Stomach (tissue), 8 donors: ENCODE measurements at regions not wholly inside any gene's neighbourhood (a gene's known extent, or its start where the extent isn't known, plus 50 kb on each side); places are given as distances from the start of the nearest gene placed in this dataset.

ENCODE experiments used
- DNase-seq, 2 donors: peaks; one replicate each; pipeline versions ENCODE4 v3.0.0 to v3.0.0-alpha.2; 2013 to 2019
- H3K27ac ChIP-seq, 5 donors: fragments of 200-600 bp in 4 of 5; sonication (generic) in 4 of 5; one replicate each; pipeline ENCODE4 v1.5.1; 2013 to 2019; ENCODE audit warnings: mild to moderate bottlenecking in 1 of 5, moderate library complexity in 1 of 5
- H3K27me3 ChIP-seq, 3 donors: fragments of 200-600 bp; sonication (generic); one replicate each; pipeline ENCODE4 v1.5.1; 2017 to 2019; ENCODE audit warnings: mixed run types in 1 of 3
- H3K36me3 ChIP-seq, 4 donors: fragments of 200-600 bp; sonication (generic); 1 replicate in 3 of 4; 2 replicates in 1 of 4; pipeline ENCODE4 v1.5.1; 2016 to 2019
- H3K4me1 ChIP-seq, 4 donors: fragments of 200-600 bp; sonication (generic); one replicate each; pipeline ENCODE4 v1.5.1; 2016 to 2019
- H3K4me3 ChIP-seq, 4 donors: fragments of 200-600 bp; sonication (generic) in 3 of 4; one replicate each; pipeline ENCODE4 v1.5.1; 2016 to 2019; ENCODE audit warnings: mild to moderate bottlenecking in 1 of 4
- H3K9me3 ChIP-seq, 4 donors: fragments of 200-600 bp; sonication (generic); one replicate each; pipeline ENCODE4 v1.5.1; 2016 to 2019
- EP300 ChIP-seq: sonication (generic); formaldehyde crosslinking; IDR thresholded peaks from one replicate; pipeline ENCODE4 v1.6.1; 2017; ENCODE audit warnings: antibody characterized with exemption
- POLR2A ChIP-seq, 4 donors: fragments of 450-650 bp; IDR thresholded peaks; one replicate each; pipeline ENCODE4 v1.6.1; 2016; ENCODE audit warnings: antibody characterized with exemption in 4 of 4, control low read depth in 2 of 4, mild to moderate bottlenecking in 1 of 4, moderate library complexity in 1 of 4
- POLR2AphosphoS5 ChIP-seq, 3 donors: sonication (generic); formaldehyde crosslinking; IDR thresholded peaks; one replicate each; pipeline ENCODE4 v1.6.1; 2016; ENCODE audit warnings: antibody characterized with exemption in 3 of 3
- WGBS, 5 donors: extraction: QIAGEN DNeasy Blood & Tissue Kit in 3 of 5; methylation state at CpG; one replicate each; pipeline versions ENCODE4 v1.1.5 to v1.1.7; 2013 to 2018; 5-methylcytosine and 5-hydroxymethylcytosine counted together
- intact Hi-C: fragments of 100-400 bp; cut with DNase I; formaldehyde crosslinking; loops from one replicate; pipeline ENCODE4 v1.15.1; 2023; ENCODE audit warnings: low total_unique reads
- TF ChIP-seq, protein P1 (sequence below), 7 experiments: fragments of 450-650 bp in 4 of 7; fragments of 200-600 bp in 3 of 7; sonication (generic) in 3 of 7; IDR thresholded peaks; one replicate each; pipeline ENCODE4 v1.5.1; 2016 to 2019; ENCODE audit warnings: antibody characterized with exemption in 7 of 7, control low read depth in 2 of 7, mild to moderate bottlenecking in 1 of 7
- donor health status: healthy with polysubstance abuse.
- donor health status: Bipolar disorder and iron deficiency.
- donor health status: healthy.

DNA sequence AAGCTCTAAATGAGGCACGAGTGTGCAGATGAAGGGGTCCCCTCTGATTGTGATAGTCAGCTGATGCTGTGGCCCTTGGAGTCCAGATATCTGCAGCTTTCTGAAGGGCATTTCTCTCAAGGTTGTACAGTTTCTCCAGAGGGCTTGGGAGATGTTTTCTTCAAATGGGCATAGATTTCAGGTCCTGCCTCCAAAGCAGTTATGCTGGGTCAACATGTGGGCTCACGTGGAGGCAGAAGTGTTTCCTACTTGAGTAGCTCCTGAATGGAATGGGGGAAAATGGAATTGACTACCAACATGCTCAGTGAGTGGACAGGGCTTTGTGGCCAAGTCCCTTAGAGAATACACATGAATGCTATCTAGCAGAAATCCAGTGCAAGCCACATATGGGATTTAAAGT lies 360.7 kb downstream of the SAMD5 start:
- TF ChIP-seq EP300 (no peak), POLR2A (IDR thresholded peaks at IDR 0.05) (no peak)
- intact Hi-C loops, result no loop called here
- WGBS, 5 donors, result 45 to 63% (median 62%) methylated on average over 2 of the region's 2 CpGs

DNA sequence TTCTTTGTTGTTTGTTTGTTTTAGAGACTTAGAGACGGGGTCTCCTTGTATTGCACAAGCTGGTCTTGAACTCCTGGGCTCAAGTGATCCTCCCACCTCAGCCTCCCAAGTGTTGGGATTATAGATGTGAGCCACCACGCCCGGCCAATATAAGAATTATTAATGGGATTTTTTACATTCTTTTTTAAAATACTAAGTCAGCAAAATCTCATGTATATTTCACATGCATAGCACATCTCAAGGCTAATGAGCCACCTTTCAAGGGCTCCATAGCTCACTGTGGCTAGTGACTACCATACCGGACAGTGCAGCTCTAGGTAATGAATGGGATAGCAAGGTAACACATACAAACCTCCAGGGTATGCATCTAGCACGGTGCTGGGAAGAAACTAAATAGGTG lies 361.4 kb downstream of the SAMD5 start:
- DNase-seq, result no peak
- WGBS, 5 donors, result 91 to 95% (median 92%) methylated on average over 5 of the region's 5 CpGs

More for the DNA sequence above, 360.7 kb downstream of the SAMD5 start:
- Histone ChIP-seq H3K27me3 (no peaks in the 10 kb centered on the region), H3K4me1 (peaks cover 0 to 7% (median 0%) of the 10 kb centered on the region in 4 donors), H3K4me3 (no peak overlapping the region), H3K9me3 (no peaks in the 10 kb centered on the region), H3K27ac (no peak overlapping the region), H3K36me3 (no peaks in the 10 kb centered on the region)
- no peak for DNase-seq

DNA sequence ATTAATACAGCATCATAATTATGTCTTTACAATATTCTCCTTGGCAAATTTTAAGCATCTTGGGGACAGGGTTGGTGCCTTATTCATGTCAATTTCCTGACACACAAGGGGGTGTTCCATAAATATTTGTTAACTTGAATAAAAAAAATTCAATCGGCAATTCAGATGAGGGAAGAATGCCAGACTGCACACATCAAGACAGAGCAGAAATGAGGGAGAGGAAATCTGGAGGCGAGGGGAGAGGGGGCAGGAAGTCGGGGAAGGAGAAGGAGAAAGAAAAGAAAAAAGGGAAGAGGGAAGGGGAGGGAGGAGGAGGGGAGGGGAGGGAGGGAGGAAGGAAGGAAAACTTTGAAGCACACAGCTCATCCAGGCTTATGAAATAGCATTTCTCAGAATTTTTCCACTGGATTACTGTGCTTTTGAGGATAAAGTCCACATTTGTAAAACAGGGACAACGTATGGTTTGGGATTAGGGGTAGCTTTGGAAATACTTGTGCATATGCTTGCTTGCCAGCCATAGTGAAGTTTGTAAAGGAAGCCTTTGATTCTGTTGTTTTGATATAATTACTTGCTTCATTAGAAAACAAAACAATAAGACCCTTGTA lies 362.1 kb downstream of the SAMD5 start:
- DNase-seq, result no peak

More for the DNA sequence above, 361.4 kb downstream of the SAMD5 start:
- peaks cover 0 to 7% (median 0%) of the 10 kb centered on the region in 4 donors for H3K4me1 ChIP-seq
- no peak for TF ChIP-seq POLR2A (IDR thresholded peaks at IDR 0.05)
- no peak for TF ChIP-seq EP300
- TF ChIP-seq, protein P1, sequence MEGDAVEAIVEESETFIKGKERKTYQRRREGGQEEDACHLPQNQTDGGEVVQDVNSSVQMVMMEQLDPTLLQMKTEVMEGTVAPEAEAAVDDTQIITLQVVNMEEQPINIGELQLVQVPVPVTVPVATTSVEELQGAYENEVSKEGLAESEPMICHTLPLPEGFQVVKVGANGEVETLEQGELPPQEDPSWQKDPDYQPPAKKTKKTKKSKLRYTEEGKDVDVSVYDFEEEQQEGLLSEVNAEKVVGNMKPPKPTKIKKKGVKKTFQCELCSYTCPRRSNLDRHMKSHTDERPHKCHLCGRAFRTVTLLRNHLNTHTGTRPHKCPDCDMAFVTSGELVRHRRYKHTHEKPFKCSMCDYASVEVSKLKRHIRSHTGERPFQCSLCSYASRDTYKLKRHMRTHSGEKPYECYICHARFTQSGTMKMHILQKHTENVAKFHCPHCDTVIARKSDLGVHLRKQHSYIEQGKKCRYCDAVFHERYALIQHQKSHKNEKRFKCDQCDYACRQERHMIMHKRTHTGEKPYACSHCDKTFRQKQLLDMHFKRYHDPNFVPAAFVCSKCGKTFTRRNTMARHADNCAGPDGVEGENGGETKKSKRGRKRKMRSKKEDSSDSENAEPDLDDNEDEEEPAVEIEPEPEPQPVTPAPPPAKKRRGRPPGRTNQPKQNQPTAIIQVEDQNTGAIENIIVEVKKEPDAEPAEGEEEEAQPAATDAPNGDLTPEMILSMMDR (IDR thresholded peaks at IDR 0.05), result no peak
- no peak for TF ChIP-seq POLR2AphosphoS5 (IDR thresholded peaks at IDR 0.05)
- H3K27ac ChIP-seq, result no peak overlapping the region
- H3K27me3 ChIP-seq, result no peaks in the 10 kb centered on the region
- no peaks in the 10 kb centered on the region for H3K36me3 ChIP-seq
- intact Hi-C loops, result no loop called here
- H3K9me3 ChIP-seq, result no peaks in the 10 kb centered on the region
- H3K4me3 ChIP-seq, result no peak overlapping the region

DNA sequence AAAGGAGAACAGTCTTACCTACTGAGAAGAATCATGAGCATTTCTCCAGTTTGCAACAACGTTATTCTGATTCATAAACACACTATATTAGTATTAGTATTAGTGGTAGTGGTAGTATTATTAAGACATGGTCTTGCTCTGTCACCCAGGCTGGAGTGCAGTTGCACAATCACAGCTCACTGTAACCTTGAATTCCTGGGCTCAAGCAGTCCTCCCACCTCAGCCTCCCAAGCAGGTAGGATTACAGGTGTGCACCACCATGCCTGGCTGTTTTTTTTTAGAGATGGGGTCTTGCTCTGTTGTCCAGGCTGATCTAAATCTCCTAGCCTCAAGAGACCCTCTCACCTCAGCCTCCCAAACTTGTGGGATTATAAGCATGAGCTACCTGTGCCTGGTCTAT lies 363.5 kb downstream of the SAMD5 start:
- H3K27me3 ChIP-seq, result no peaks in the 10 kb centered on the region
- WGBS, 5 donors, result 77 to 97% (median 85%) methylated on average over 1 of the region's 1 CpG
- H3K4me3 ChIP-seq, result no peak overlapping the region
- H3K4me1 ChIP-seq, result peaks cover 0 to 7% (median 0%) of the 10 kb centered on the region in 4 donors
- TF ChIP-seq EP300 (no peak), POLR2A (IDR thresholded peaks at IDR 0.05) (no peak), POLR2AphosphoS5 (IDR thresholded peaks at IDR 0.05) (no peak)
- TF ChIP-seq, protein P1 (IDR thresholded peaks at IDR 0.05), result no peak
- DNase-seq, result no peak
- H3K36me3 ChIP-seq, result no peaks in the 10 kb centered on the region
- intact Hi-C loops, result no loop called here
- no peaks in the 10 kb centered on the region for H3K9me3 ChIP-seq
- no peak overlapping the region for H3K27ac ChIP-seq

More for the DNA sequence above, 362.1 kb downstream of the SAMD5 start:
- WGBS, 5 donors, result 37 to 70% (median 60%) methylated on average over 3 to 4 of the region's 4 CpGs
- peaks cover 0 to 7% (median 0%) of the 10 kb centered on the region in 4 donors for H3K4me1 ChIP-seq
- H3K36me3 ChIP-seq, result no peaks in the 10 kb centered on the region
- H3K27me3 ChIP-seq, result no peaks in the 10 kb centered on the region
- intact Hi-C loops, result no loop called here
- no peaks in the 10 kb centered on the region for H3K9me3 ChIP-seq
- H3K27ac ChIP-seq, result no peak overlapping the region
- TF ChIP-seq EP300 (no peak), POLR2AphosphoS5 (IDR thresholded peaks at IDR 0.05) (no peak), POLR2A (IDR thresholded peaks at IDR 0.05) (no peak)
- TF ChIP-seq, protein P1 (IDR thresholded peaks at IDR 0.05), result no peak
- no peak overlapping the region for H3K4me3 ChIP-seq

DNA sequence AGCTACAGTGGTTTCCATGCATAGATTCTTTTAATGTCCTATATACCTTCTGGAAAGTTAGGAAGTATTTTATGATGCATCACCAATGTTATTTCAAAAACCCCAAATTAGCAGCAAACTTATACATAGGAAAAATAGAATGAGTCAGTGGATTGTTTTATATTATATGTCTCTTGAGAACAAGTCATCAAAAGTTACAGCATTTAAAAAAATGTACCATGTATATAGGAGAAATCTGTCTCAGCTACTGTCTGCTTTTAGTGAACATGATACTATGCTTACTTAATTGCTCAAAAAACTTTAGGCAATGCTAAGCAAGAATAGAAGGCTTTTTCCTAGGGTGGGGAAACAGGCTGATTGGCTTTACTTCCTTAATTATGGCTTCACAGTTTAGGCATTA lies 365.3 kb downstream of the SAMD5 start:
- Histone ChIP-seq H3K36me3 (no peaks in the 10 kb centered on the region), H3K9me3 (no peaks in the 10 kb centered on the region), H3K4me1 (peaks cover 0 to 4% (median 0%) of the 10 kb centered on the region in 4 donors), H3K27ac (no peak overlapping the region), H3K4me3 (no peak overlapping the region), H3K27me3 (no peaks in the 10 kb centered on the region)
- intact Hi-C loops, result no loop called here
- no peak for DNase-seq
- TF ChIP-seq POLR2AphosphoS5 (IDR thresholded peaks at IDR 0.05), result no peak
- TF ChIP-seq POLR2A (IDR thresholded peaks at IDR 0.05), result no peak
- no peak for TF ChIP-seq EP300
- TF ChIP-seq, protein P1 (IDR thresholded peaks at IDR 0.05), result no peak
